Ovary (tissue), 3 donors: ENCODE measurements at regions not wholly inside any gene's neighbourhood (a gene's known extent, or its start where the extent isn't known, plus 50 kb on each side); places are given as distances from the start of the nearest gene placed in this dataset.

Experiments used
- CTCF ChIP-seq, 3 donors: fragments of 450-650 bp in 2 of 3; fragments of 200-600 bp in 1 of 3; IDR thresholded peaks; one replicate each; pipeline versions ENCODE4 v1.5.1 to v1.8.0; 2016 to 2022; ENCODE audit warnings: antibody characterized with exemption in 3 of 3, mild to moderate bottlenecking in 1 of 3
- EP300 ChIP-seq: sonication (generic); formaldehyde crosslinking; IDR thresholded peaks from one replicate; pipeline ENCODE4 v1.6.1; 2017; ENCODE audit warnings: antibody characterized with exemption
- POLR2A ChIP-seq: fragments of 450-650 bp; IDR thresholded peaks from one replicate; pipeline ENCODE4 v1.6.1; 2017; ENCODE audit warnings: antibody characterized with exemption, mild to moderate bottlenecking, moderate library complexity
- donor health status: DM: no; HTN: no; CAD: no.

GRCh38 chr7:136348542-136349192, 371.5 kb upstream of the MTPN start:
- TF ChIP-seq CTCF (IDR thresholded peaks at IDR 0.05) (no peak), POLR2A (no peak), EP300 (no peak)
